ENCODE measurements at regions not wholly inside any gene's neighbourhood (a gene's known extent, or its start where the extent isn't known, plus 50 kb on each side); places are given as distances from the start of the nearest gene placed in this dataset.

DNA sequence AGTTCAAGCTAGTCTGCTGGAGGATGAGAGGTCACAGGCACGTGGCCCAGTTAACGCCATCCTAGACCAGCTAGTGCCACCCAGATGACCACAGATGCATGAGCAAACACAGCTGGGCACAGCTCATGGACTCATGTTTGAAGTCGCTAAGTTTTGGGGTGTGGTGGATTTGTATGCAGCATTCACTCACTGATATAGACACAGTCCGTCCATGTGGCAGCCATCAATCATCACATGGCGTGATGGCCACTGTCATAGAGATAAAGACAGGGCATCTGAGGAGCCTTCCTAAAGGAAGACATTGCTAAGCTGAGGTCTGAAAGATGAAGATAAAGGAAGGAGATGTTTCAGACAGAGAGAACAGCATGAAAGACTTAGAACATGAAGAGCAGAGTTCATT, 154.4 kb upstream of the JAG1 start:
- Histone ChIP-seq H2AFZ (ENCODE audit: low read length) (no peak overlapping the region), H3K9me3 (ENCODE audit: low read length) (no peaks in the 10 kb centered on the region), H3K36me3 (replicated peaks in 1 of 2; ENCODE audit: control insufficient read depth in 1 of 2, insufficient read depth in 2 of 2, low read length in 2 of 2) (no peaks in the 10 kb centered on the region), H4K20me1 (ENCODE audit: insufficient read depth, low read length) (no peaks in the 10 kb centered on the region), H3K4me2 (ENCODE audit: low read depth, low read length) (no peak overlapping the region), H3K4me3 (replicated peaks in 1 of 3; ENCODE audit: insufficient read depth in 1 of 3, low read depth in 2 of 3, low read length in 3 of 3) (no peak overlapping the region), H3K79me2 (ENCODE audit: insufficient read depth, low read length) (no peaks in the 10 kb centered on the region), H3K4me1 (ENCODE audit: insufficient read depth, low read length) (no peaks in the 10 kb centered on the region), H3K27ac (ENCODE audit: extremely low read length, insufficient read depth, low read length) (no peak overlapping the region), H3K27me3 (ENCODE audit: control insufficient read depth in 1 of 2, insufficient read depth in 2 of 2, low read length in 2 of 2) (peaks cover 0 to 6% of the 10 kb centered on the region in 2 experiments; a peak in 2 of 5 replicates), H3K9ac (ENCODE audit: insufficient read depth, low read depth, low read length) (no peak overlapping the region)
- in situ Hi-C loops (cut with HindIII; ENCODE audit: extremely low pct_ligation_motif_present, low pct_unique_long_range_greater_than_20kb), result no loop called here
- intact Hi-C loops (cut with micrococcal nuclease; ENCODE audit: unreplicated experiment), result loop anchor here (10.0 kb wide), 2 partner anchors 153 to 273 kb away; partner anchors contain the start of gene JAG1
- FAIRE-seq (no peak), ATAC-seq (no peak), DNase-seq (ENCODE audit: low spot score) (no peak)
- TF ChIP-seq, protein P1, sequence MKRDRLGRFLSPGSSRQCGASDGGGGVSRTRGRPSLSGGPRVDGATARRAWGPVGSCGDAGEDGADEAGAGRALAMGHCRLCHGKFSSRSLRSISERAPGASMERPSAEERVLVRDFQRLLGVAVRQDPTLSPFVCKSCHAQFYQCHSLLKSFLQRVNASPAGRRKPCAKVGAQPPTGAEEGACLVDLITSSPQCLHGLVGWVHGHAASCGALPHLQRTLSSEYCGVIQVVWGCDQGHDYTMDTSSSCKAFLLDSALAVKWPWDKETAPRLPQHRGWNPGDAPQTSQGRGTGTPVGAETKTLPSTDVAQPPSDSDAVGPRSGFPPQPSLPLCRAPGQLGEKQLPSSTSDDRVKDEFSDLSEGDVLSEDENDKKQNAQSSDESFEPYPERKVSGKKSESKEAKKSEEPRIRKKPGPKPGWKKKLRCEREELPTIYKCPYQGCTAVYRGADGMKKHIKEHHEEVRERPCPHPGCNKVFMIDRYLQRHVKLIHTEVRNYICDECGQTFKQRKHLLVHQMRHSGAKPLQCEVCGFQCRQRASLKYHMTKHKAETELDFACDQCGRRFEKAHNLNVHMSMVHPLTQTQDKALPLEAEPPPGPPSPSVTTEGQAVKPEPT (CRISPR knock-in tag; IDR thresholded peaks at IDR 0.05; ENCODE audit: low read depth), result no peak
- TF ChIP-seq, protein P2, sequence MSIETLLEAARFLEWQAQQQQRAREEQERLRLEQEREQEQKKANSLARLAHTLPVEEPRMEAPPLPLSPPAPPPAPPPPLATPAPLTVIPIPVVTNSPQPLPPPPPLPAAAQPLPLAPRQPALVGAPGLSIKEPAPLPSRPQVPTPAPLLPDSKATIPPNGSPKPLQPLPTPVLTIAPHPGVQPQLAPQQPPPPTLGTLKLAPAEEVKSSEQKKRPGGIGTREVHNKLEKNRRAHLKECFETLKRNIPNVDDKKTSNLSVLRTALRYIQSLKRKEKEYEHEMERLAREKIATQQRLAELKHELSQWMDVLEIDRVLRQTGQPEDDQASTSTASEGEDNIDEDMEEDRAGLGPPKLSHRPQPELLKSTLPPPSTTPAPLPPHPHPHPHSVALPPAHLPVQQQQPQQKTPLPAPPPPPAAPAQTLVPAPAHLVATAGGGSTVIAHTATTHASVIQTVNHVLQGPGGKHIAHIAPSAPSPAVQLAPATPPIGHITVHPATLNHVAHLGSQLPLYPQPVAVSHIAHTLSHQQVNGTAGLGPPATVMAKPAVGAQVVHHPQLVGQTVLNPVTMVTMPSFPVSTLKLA (IDR thresholded peaks at IDR 0.05), result peak; percentile 90
- WGBS (ENCODE audit: low lambda C conversion rate), result 36% methylated on average over 5 of the region's 5 CpGs
- ChIA-PET CTCF (ENCODE audit: low intra/inter-chr PET ratio, low total read pairs) (no interaction called here), POLR2A (no interaction called here)
- BruUV-seq (replicated peaks), result no TSS peak

DNA sequence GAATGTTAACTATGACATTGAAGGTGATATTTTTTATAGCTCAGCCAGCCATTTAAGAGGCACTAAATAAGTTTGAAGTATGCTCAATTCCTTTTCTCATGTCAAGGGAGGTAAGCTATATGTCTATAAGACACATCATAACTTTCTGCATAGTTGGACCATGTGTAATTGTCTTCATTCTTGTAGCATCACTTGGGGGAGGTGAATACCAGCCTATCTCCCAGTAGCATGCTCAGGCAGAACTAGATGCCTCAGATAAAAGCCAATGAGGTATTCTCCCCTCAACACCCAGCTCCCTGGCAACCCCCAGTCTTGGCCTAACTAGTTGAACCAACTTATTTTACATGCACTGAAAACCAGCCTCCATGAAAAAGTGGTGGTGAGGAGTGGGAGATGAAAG, 158.3 kb upstream of the JAG1 start:
- H3K79me2 ChIP-seq (ENCODE audit: insufficient read depth, low read length), result no peaks in the 10 kb centered on the region
- no peak overlapping the region for H3K4me3 ChIP-seq (replicated peaks in 1 of 3; ENCODE audit: insufficient read depth in 1 of 3, low read depth in 2 of 3, low read length in 3 of 3)
- BruUV-seq (replicated peaks), result no TSS peak
- intact Hi-C loops (cut with micrococcal nuclease; ENCODE audit: unreplicated experiment), result no loop called here
- ATAC-seq (no peak), FAIRE-seq (no peak), DNase-seq (ENCODE audit: low spot score) (no peak)
- no peaks in the 10 kb centered on the region for H3K36me3 ChIP-seq (replicated peaks in 1 of 2; ENCODE audit: control insufficient read depth in 1 of 2, insufficient read depth in 2 of 2, low read length in 2 of 2)
- no peak for TF ChIP-seq ETV5 (CRISPR knock-in tag; IDR thresholded peaks at IDR 0.05; ENCODE audit: borderline replicate concordance)
- TF ChIP-seq, protein P3, sequence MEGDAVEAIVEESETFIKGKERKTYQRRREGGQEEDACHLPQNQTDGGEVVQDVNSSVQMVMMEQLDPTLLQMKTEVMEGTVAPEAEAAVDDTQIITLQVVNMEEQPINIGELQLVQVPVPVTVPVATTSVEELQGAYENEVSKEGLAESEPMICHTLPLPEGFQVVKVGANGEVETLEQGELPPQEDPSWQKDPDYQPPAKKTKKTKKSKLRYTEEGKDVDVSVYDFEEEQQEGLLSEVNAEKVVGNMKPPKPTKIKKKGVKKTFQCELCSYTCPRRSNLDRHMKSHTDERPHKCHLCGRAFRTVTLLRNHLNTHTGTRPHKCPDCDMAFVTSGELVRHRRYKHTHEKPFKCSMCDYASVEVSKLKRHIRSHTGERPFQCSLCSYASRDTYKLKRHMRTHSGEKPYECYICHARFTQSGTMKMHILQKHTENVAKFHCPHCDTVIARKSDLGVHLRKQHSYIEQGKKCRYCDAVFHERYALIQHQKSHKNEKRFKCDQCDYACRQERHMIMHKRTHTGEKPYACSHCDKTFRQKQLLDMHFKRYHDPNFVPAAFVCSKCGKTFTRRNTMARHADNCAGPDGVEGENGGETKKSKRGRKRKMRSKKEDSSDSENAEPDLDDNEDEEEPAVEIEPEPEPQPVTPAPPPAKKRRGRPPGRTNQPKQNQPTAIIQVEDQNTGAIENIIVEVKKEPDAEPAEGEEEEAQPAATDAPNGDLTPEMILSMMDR (CRISPR knock-in tag; IDR thresholded peaks at IDR 0.05), result no peak
- TF ChIP-seq FOXA3 (CRISPR knock-in tag; IDR thresholded peaks at IDR 0.05), result no peak
- TF ChIP-seq, protein P4, sequence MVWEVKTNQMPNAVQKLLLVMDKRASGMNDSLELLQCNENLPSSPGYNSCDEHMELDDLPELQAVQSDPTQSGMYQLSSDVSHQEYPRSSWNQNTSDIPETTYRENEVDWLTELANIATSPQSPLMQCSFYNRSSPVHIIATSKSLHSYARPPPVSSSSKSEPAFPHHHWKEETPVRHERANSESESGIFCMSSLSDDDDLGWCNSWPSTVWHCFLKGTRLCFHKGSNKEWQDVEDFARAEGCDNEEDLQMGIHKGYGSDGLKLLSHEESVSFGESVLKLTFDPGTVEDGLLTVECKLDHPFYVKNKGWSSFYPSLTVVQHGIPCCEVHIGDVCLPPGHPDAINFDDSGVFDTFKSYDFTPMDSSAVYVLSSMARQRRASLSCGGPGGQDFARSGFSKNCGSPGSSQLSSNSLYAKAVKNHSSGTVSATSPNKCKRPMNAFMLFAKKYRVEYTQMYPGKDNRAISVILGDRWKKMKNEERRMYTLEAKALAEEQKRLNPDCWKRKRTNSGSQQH (CRISPR knock-in tag; IDR thresholded peaks at IDR 0.05; ENCODE audit: low read depth), result no peak
- TF ChIP-seq NONO (IDR thresholded peaks at IDR 0.05), result no peak
- no peak for TF ChIP-seq NONO (CRISPR knock-in tag; conservative IDR thresholded peaks at IDR 0.05)
- TF ChIP-seq ZNF317 (CRISPR knock-in tag; IDR thresholded peaks at IDR 0.05), result no peak
- H4K20me1 ChIP-seq (ENCODE audit: insufficient read depth, low read length), result no peaks in the 10 kb centered on the region
- H3K9ac ChIP-seq (ENCODE audit: insufficient read depth, low read depth, low read length), result no peak overlapping the region
- no peaks in the 10 kb centered on the region for H3K4me1 ChIP-seq (ENCODE audit: insufficient read depth, low read length)
- ChIA-PET CTCF (ENCODE audit: low intra/inter-chr PET ratio, low total read pairs) (no interaction called here), POLR2A (no interaction called here)
- H2AFZ ChIP-seq (ENCODE audit: low read length), result no peak overlapping the region
- in situ Hi-C loops (cut with HindIII; ENCODE audit: extremely low pct_ligation_motif_present, low pct_unique_long_range_greater_than_20kb), result no loop called here
- no peak overlapping the region for H3K27ac ChIP-seq (ENCODE audit: extremely low read length, insufficient read depth, low read length)
- H3K4me2 ChIP-seq (ENCODE audit: low read depth, low read length), result no peak overlapping the region
- no peaks in the 10 kb centered on the region for H3K9me3 ChIP-seq (ENCODE audit: low read length)
- H3K27me3 ChIP-seq (ENCODE audit: control insufficient read depth in 1 of 2, insufficient read depth in 2 of 2, low read length in 2 of 2), result peaks cover 0 to 6% of the 10 kb centered on the region in 2 experiments; a peak in 2 of 5 replicates
